Psoas muscle (tissue), 7 donors: ENCODE measurements at regions not wholly inside any gene's neighbourhood (a gene's known extent, or its start where the extent isn't known, plus 50 kb on each side); places are given as distances from the start of the nearest gene placed in this dataset.

Experiments
- ATAC-seq, 4 donors: fragments of 200-7000 bp; cut with Tn5 transposase; one replicate each; pipeline ENCODE4 v1.9.1; 2020; ENCODE audit warnings: moderate library complexity in 3 of 4, mild to moderate bottlenecking in 2 of 4
- DNase-seq, 2 donors: peaks; one replicate each; pipeline ENCODE4 v3.0.0-alpha.2; 2020
- H3K27ac ChIP-seq: fragments of 200-600 bp; one replicate; pipeline ENCODE4 v1.8.0; 2022
- H3K27me3 ChIP-seq, 3 donors: fragments of 200-600 bp in 1 of 3; one replicate each; pipeline versions ENCODE4 v1.6.1 to v1.8.0; 2013 to 2022; ENCODE audit warnings: low read length in 2 of 3, mild to moderate bottlenecking in 2 of 3, moderate library complexity in 1 of 3; ENCODE audit not compliant: insufficient read depth in 3 of 3
- H3K36me3 ChIP-seq, 2 donors: fragments of 200-600 bp in 1 of 2; one replicate each; pipeline versions ENCODE4 v1.6.1 to v1.8.0; 2013 to 2022; ENCODE audit warnings: low read depth in 1 of 2, mild to moderate bottlenecking in 1 of 2, moderate library complexity in 1 of 2; ENCODE audit not compliant: insufficient read depth in 1 of 2
- H3K4me1 ChIP-seq: fragments of 200-600 bp; one replicate; pipeline ENCODE4 v1.8.0; 2022
- H3K4me3 ChIP-seq: fragments of 200-600 bp; one replicate; pipeline ENCODE4 v1.8.0; 2022; ENCODE audit warnings: mild to moderate bottlenecking
- H3K9me3 ChIP-seq: fragments of 200-600 bp; one replicate; pipeline ENCODE4 v1.8.0; 2022
- CTCF ChIP-seq: fragments of 200-600 bp; IDR thresholded peaks from one replicate; pipeline ENCODE4 v1.8.0; 2022; ENCODE audit warnings: antibody characterized with exemption
- WGBS, 3 donors: extraction: QIAGEN DNeasy Blood & Tissue Kit; methylation state at CpG; one replicate each; pipeline versions ENCODE4 v1.1.6 to v1.1.7; 2013; 5-methylcytosine and 5-hydroxymethylcytosine counted together
- intact Hi-C, 2 donors: fragments of 100-400 bp; cut with DNase I; formaldehyde crosslinking; loops; one replicate each; pipeline versions ENCODE4 v1.11.0 to v1.14.2; 2022
- donor health status: healthy with polysubstance abuse.
- donor health status: DM: no; HTN: no; CAD: no; lungs with moderate emphysema.
- donor health status: Bipolar disorder and iron deficiency.
- donor health status: healthy.
- donor health status: DM: yes; HTN: yes; CAD: no.
- donor health status: DM: no; HTN: no; CAD: no.
- donor health status: DM: yes; HTN: yes; CAD: no.

DNA sequence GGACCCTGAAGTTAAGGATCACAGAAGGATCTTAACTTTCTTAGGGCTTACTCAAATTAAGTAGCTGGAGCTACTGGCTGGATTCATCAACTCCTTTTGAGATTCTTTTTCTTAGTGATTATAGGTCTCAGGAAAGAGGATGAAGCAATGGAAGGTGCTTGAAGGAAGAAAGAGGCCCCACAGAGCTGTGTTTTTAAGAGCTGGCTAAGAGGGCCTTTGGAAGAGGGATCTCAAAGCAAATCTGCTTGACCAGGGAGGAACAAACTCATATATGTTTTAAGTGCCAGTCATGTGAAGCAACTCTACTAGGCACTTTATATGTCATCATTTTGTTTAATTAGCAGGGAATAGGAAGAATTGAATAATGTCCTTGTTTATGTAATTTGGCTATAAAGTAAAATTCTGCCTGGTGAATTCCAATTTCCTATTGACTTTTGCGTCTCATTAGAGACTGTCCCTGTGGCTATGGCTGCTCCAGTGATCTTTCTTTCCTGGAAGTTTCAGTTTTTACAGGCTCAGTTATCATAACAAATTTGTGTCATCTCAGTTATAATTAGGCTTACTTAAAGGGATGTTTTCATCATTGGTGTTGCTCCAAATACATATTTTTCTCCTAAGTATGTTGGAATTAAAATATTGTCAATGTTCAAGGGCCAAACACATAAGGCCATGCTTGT, 222.8 kb upstream of the CITED2 start:
- peaks cover 25% of the 10 kb centered on the region for H3K4me1 ChIP-seq
- intact Hi-C loops: loop anchor here in 1 of 2 donors (5.0 kb wide), 1 partner anchor 90 kb away; no protein-coding TSS in a partner anchor
- H3K9me3 ChIP-seq: no peaks in the 10 kb centered on the region
- no peak for TF ChIP-seq CTCF
- WGBS, 3 donors: 60 to 86% (median 73%) methylated on average over 1 of the region's 1 CpG
- H3K27ac ChIP-seq: peak overlapping the region; percentile 73
- H3K36me3 ChIP-seq: no peaks in the 10 kb centered on the region
- no peak overlapping the region for H3K4me3 ChIP-seq
- DNase-seq (no peak), ATAC-seq (peak in 2 of 4 donors; percentile 16 to 24)
- H3K27me3 ChIP-seq: no peaks in the 10 kb centered on the region

- Histone ChIP-seq H3K36me3 (no peaks in the 10 kb centered on the region), H3K4me3 (no peak overlapping the region), H3K4me1 (peaks cover 44% of the 10 kb centered on the region), H3K27me3 (no peaks in the 10 kb centered on the region), H3K27ac (no peak overlapping the region), H3K9me3 (no peaks in the 10 kb centered on the region)
- ATAC-seq: no peak
- WGBS, 3 donors: 88 to 92% (median 92%) methylated on average over 3 of the region's 3 CpGs
- TF ChIP-seq CTCF: no peak
- intact Hi-C loops: loop anchor here in 1 of 2 donors (5.0 kb wide), 1 partner anchor 92 kb away; no protein-coding TSS in a partner anchor
- DNase-seq: no peak
Measured at GRCh38 chr6:139595183-139595582, 220.7 kb upstream of the CITED2 start.

GRCh38 chr6:139594333-139594965, 220.0 kb upstream of the CITED2 start:
- Histone ChIP-seq H3K4me3 (no peak overlapping the region), H3K27me3 (no peaks in the 10 kb centered on the region), H3K9me3 (no peaks in the 10 kb centered on the region), H3K4me1 (peaks cover 50% of the 10 kb centered on the region), H3K36me3 (no peaks in the 10 kb centered on the region), H3K27ac (no peak overlapping the region)
- 96% methylated on average over 8 of the region's 8 CpGs for WGBS, 3 donors
- ATAC-seq (no peak), DNase-seq (no peak)
- intact Hi-C loops: loop anchor here in 1 of 2 donors (5.0 kb wide), 1 partner anchor 168 kb away; no protein-coding TSS in a partner anchor
- TF ChIP-seq CTCF: no peak

DNA sequence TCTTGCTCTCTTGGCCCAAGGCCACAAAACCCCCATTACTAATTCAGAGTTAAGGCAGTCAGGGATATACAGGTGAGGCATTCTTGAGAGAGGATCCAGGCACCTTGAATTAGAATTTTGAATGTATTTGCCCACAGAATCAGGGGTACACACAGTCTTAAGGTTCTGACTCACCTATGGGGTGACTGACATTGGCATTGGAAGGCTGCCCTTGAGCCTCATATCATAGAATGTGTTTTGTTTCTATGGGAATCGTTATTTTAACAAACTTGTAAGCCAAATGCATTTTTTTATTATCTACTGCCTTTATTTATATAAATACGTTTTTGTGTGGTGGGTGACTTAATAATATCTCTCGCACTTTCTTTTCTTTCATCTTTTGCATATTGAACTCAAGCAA, 218.6 kb upstream of the CITED2 start:
- Histone ChIP-seq H3K27ac (no peak overlapping the region), H3K9me3 (no peaks in the 10 kb centered on the region), H3K4me3 (no peak overlapping the region), H3K4me1 (peaks cover 56% of the 10 kb centered on the region), H3K36me3 (no peaks in the 10 kb centered on the region), H3K27me3 (no peaks in the 10 kb centered on the region)
- 93 to 96% (median 95%) methylated on average over 3 of the region's 3 CpGs for WGBS, 3 donors
- no peak for TF ChIP-seq CTCF
- ATAC-seq (no peak), DNase-seq (no peak)
- intact Hi-C loops: loop anchor here in 1 of 2 donors (5.0 kb wide), 1 partner anchor 169 kb away; no protein-coding TSS in a partner anchor
